ENCODE measurements at regions not wholly inside any gene's neighbourhood (a gene's known extent, or its start where the extent isn't known, plus 50 kb on each side); places are given as distances from the start of the nearest gene placed in this dataset.
"Not testable (repeated sequence)": the region's sequence is repeated elsewhere in the genome, so short reads cannot be mapped to it uniquely, and the experiment has no call there.

- no peak for DNase-seq (ENCODE audit: low read depth in 1 of 2, low spot score in 1 of 2)
These were observed 1226.8 kb upstream of the FLRT2 start for GRCh38 chr14:84303140-84303539.

- no peak for DNase-seq (ENCODE audit: low read depth in 1 of 2, low spot score in 1 of 2)
These were observed 1217.4 kb upstream of the FLRT2 start for GRCh38 chr14:84312551-84312950.

- no peak for DNase-seq (ENCODE audit: low read depth in 1 of 2, low spot score in 1 of 2)
These were observed 1206.5 kb upstream of the FLRT2 start for GRCh38 chr14:84323450-84323849.

GRCh38 chr14:84323978-84324377, 1206.0 kb upstream of the FLRT2 start:
- DNase-seq (ENCODE audit: low read depth in 1 of 2, low spot score in 1 of 2) = no peak

GRCh38 chr14:84336433-84336832, 1193.5 kb upstream of the FLRT2 start:
- no peak for DNase-seq (ENCODE audit: low read depth in 1 of 2, low spot score in 1 of 2)

GRCh38 chr14:84340938-84341337, 1189.0 kb upstream of the FLRT2 start:
- no peak for DNase-seq (ENCODE audit: low read depth in 1 of 2, low spot score in 1 of 2)

- not testable (repeated sequence) for DNase-seq (ENCODE audit: low read depth in 1 of 2, low spot score in 1 of 2)
These were observed 1188.1 kb upstream of the FLRT2 start for GRCh38 chr14:84341867-84342266.

- DNase-seq (ENCODE audit: low read depth in 1 of 2, low spot score in 1 of 2) = no peak
These were observed 1186.3 kb upstream of the FLRT2 start for GRCh38 chr14:84343656-84344055.

- DNase-seq (ENCODE audit: low read depth in 1 of 2, low spot score in 1 of 2) = no peak
These were observed 1178.3 kb upstream of the FLRT2 start for GRCh38 chr14:84351646-84352045.

GRCh38 chr14:84361476-84361875, 1168.5 kb upstream of the FLRT2 start:
- no peak for DNase-seq (ENCODE audit: low read depth in 1 of 2, low spot score in 1 of 2)

GRCh38 chr14:84375235-84375634, 1154.7 kb upstream of the FLRT2 start:
- no peak for DNase-seq (ENCODE audit: low read depth in 1 of 2, low spot score in 1 of 2)

GRCh38 chr14:84390010-84390409, 1139.9 kb upstream of the FLRT2 start:
- DNase-seq (ENCODE audit: low read depth in 1 of 2, low spot score in 1 of 2) = no peak

GRCh38 chr14:84397631-84398030, 1132.3 kb upstream of the FLRT2 start:
- no peak for DNase-seq (ENCODE audit: low read depth in 1 of 2, low spot score in 1 of 2)

GRCh38 chr14:84399296-84399910, 1130.5 kb upstream of the FLRT2 start:
- no peak for DNase-seq (ENCODE audit: low read depth in 1 of 2, low spot score in 1 of 2)

GRCh38 chr14:84401631-84402030, 1128.3 kb upstream of the FLRT2 start:
- DNase-seq (ENCODE audit: low read depth in 1 of 2, low spot score in 1 of 2) = no peak

- no peak for DNase-seq (ENCODE audit: low read depth in 1 of 2, low spot score in 1 of 2)
These were observed 1126.4 kb upstream of the FLRT2 start for GRCh38 chr14:84403585-84403984.

- no peak for DNase-seq (ENCODE audit: low read depth in 1 of 2, low spot score in 1 of 2)
These were observed 1125.7 kb upstream of the FLRT2 start for GRCh38 chr14:84404246-84404645.

GRCh38 chr14:84409435-84409834, 1120.5 kb upstream of the FLRT2 start:
- DNase-seq (ENCODE audit: low read depth in 1 of 2, low spot score in 1 of 2) = no peak

- no peak for DNase-seq (ENCODE audit: low read depth in 1 of 2, low spot score in 1 of 2)
These were observed 1119.6 kb upstream of the FLRT2 start for GRCh38 chr14:84410344-84410743.

- no peak for DNase-seq (ENCODE audit: low read depth in 1 of 2, low spot score in 1 of 2)
These were observed 1109.7 kb upstream of the FLRT2 start for GRCh38 chr14:84420221-84420620.

GRCh38 chr14:84421621-84422020, 1108.3 kb upstream of the FLRT2 start:
- no peak for DNase-seq (ENCODE audit: low read depth in 1 of 2, low spot score in 1 of 2)

- no peak for DNase-seq (ENCODE audit: low read depth in 1 of 2, low spot score in 1 of 2)
These were observed 1104.0 kb upstream of the FLRT2 start for GRCh38 chr14:84425968-84426367.

- DNase-seq (ENCODE audit: low read depth in 1 of 2, low spot score in 1 of 2) = no peak
These were observed 1097.3 kb upstream of the FLRT2 start for GRCh38 chr14:84432676-84433075.

- no peak for DNase-seq (ENCODE audit: low read depth in 1 of 2, low spot score in 1 of 2)
These were observed 1096.0 kb upstream of the FLRT2 start for GRCh38 chr14:84433961-84434360.

Data from activated CD4-positive, alpha-beta T cell treated with anti-CD3 and anti-CD28 coated beads, Interleukin-2, amount 50 U/mL, for 24 hours (primary cell).